Stimulated activated CD4-positive, alpha-beta T cell treated with anti-CD3 and anti-CD28 coated beads, TNF-alpha, amount 100 ng/mL, for 48 hours (primary cell): ENCODE measurements at regions not wholly inside any gene's neighbourhood (a gene's known extent, or its start where the extent isn't known, plus 50 kb on each side); places are given as distances from the start of the nearest gene placed in this dataset.
"Not testable (repeated sequence)": the region's sequence is repeated elsewhere in the genome, so short reads cannot be mapped to it uniquely, and the experiment has no call there.

ENCODE experiments used
- DNase-seq, 3 donors: peaks; one replicate each; pipeline ENCODE4 v3.0.0-alpha.2; 2020; ENCODE audit warnings: low read depth in 3 of 3

DNA sequence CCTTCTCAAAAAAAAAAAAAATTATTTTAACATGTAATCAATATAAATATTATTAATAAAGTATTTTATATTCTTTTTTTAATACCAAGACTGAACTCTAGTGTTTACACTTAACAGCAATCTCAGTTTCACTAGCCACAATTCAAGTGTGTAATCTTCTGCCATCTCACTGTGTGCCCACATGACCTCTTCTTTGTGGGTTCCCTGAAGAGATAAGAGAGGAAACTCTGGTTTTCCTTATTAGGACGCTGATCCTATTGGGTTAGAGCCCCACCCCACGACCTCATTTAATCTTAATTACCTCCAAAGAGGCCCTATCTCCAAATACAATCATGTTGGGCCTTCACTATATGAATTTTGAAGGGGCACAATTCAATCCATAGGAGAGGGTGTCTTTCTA is 177.6 kb downstream of the STK31 start:
- no peak for DNase-seq

DNA sequence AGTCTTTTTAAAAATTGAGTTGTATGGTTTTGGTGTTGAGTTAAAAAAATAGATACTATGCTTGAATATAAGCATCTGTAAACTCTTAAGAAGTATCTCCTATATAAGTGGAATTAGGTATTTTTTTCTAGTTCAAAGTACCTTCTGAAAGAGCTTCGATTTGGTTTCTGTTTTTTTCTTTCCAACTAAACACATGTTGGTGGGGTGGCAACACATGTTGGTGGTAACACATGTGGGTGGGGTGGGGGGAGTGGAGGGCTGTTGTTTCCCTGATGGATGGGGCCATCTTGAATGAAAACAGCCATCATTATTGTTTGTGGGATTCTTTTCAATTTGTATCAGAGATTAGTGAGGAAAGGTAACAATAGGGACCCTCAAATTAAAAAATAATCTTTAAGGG is 178.9 kb downstream of the STK31 start:
- no peak for DNase-seq

DNA sequence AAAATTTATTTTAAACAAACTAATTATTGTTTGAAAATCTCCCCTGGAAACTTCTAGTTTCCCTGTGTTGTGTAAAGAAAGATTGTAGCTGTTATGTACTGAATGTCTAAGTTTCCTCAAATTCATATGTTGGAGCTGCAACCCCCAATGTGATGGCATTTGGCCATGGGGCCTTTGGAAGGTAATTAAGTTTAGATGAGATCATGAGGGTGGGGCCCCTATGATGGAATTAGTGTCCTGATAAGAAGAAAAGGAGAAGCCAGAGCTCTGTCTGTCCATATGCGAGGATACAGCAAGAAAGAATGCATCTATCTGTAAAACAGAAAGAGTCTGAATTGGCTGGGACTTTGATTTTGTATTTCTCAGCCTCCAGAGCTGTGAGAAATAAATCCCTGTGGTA is 179.5 kb downstream of the STK31 start:
- no peak for DNase-seq

DNA sequence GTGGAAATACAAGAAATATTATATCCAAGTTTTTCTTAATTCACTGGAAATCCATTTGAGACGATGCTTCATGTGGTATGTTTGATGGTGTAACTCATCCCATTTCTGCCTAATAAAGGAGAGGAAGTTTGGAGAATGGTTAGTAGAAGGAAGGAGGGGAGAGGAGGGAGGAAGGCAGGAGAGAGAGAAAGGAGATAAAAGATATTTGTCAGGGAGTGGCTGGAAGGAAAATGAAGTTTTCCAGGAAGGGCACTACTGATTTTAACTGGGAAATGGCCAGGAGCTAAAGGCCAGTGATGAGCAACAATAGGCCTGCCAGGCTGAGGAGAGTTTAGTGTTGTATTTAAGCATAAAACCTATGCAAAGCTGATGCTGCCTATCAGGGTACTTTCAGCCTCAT is 182.0 kb downstream of the STK31 start:
- no peak for DNase-seq

DNA sequence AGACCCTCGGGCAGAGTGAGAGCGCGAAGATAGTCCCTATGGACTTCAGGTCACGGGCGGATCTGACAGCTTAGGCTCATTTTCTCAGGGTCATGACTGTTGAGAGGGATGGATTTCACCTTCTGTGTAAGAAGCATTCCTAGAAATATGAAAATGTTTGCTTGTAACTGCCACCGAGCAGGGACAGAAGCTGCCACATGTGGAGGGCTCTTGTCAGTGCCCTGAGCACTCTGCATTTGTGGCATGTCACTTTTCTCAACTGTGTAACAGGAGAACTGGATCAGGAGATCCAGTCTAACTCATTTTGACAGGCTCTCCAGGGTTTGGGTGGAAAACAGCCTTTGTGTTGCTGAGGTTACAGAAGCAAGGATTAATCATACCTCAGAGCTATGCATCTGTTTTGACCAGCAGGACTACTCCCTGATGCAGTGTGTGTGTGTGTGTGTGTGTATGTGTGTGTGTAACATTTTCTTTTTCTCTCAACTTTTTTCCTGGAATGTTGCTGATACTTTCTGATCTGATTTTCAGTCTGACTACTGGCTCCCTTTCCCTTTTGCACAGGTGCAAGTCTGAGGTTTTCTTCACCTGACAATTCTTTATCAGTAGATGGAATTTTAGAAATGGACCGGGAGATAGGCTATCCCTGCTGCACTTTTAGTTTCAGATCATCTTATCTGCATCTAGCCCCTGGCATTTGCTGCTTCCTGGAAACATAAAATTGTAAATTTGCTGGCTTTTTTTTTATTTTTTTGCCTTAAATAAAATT is 183.3 kb downstream of the STK31 start:
- no peak for DNase-seq

DNA sequence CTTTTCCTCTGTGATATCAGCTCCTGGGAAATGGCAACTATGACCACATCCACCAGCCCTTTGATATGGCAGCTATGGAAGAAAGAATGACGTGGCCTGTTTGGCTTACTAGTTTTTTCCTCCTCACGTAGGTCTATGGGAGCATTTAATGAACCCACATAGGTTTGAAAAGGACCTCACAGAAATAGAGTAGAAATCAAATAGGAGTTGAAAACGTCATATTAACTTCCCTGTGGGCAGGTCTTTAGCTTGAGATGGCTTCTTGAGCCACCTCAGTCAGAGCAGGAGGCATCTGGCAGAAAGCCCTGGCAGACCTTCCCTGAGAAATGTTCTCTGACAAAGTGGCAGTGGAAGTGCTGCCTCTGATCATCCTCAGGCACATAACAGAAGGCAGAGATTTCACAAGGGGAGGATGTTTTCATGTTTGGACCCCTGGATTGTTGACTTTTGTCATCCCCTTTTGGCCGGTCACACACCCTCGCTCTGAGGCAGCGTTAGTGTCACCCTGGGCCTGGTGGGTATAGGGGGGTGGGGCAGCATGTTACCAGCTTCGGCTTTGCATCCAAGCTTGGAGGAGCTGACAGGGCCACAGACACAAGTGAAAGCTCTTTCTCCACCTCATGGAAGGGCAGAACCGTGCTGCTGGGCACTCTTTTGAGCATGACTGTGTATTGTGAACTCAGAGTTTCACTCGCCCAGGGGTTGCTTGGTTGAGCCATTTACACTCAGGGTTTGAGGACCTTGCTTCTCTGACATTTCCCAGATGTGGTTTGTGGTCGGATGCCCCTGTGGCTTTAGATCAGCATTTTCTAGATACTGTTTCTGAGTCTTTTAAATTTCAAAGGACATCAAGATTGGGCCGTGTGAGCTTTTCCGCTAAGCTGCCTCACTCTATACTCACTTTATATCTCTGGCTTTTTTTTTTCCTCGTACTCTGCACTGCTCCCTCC is 184.2 kb downstream of the STK31 start:
- peak in 2 of 3 donors; percentile 11 to 46 for DNase-seq

DNA sequence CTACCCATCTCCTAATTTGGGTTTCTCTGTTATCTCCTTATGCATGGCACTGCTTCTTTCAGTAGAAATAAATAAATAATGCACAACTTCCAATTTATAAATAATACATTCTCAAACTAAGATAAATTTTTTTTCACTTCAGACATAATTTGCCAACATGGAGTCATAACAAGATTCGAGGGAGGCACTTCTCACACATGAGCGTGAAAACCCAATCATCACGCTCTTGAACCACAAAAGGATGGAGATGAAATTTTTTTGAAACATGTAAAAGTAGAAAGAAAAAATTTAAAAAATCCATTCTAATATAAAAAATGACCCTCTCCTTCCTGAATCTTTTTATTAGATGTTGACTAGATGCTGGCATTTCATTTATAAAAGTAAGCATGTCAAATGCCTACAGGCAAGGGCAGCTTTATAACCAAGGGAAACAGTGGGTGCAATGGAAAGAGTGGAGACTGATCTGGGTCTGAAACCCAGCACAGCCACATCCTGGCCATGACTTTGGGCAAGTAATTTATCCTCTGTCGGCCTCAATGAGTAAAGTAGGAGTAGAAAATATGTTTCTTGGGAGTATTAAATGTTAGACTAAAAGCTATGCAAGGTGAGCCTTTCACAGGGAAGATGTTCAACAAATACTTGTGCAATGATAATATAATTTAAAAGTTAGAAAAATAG is 185.0 kb downstream of the STK31 start:
- no peak for DNase-seq

DNA sequence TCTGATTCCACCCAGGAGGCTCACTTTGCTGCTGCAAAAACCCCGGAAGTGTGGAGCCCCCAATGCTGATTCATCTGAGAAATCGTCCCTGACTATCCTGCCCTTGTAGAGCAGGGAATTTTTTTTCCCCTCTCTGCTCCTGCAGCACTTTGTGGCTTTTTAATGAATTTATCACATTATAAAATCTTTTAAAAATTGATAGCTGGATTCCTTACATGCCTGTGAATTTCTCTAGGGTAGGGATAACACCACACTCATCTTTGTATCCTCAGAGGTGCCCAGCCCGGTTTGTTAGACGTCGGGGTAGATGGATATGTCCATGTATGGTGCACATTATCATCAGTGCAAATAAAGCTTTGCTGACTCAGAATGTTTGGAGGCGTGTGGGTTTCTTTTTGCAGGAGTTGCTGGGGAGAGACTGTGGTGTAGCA is 185.7 kb downstream of the STK31 start:
- DNase-seq, result no peak

DNA sequence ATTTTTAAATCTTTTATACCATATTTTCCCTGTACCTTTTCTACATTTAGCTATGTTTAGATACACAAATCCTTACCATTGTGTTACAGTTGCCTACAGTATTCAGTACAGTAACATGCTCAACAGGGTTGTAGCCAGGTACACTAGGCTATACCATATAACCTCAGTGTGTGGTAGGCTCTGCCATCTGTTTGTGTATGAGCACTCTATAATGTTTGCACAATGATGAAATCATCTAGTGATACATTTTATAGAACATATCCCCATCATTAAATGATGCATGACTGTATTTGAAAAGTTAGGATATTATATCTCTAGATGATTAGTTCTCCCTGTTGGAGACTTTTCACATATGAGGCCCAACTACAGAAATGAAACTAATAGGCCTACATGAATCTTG is 188.6 kb downstream of the STK31 start:
- DNase-seq, result no peak

DNA sequence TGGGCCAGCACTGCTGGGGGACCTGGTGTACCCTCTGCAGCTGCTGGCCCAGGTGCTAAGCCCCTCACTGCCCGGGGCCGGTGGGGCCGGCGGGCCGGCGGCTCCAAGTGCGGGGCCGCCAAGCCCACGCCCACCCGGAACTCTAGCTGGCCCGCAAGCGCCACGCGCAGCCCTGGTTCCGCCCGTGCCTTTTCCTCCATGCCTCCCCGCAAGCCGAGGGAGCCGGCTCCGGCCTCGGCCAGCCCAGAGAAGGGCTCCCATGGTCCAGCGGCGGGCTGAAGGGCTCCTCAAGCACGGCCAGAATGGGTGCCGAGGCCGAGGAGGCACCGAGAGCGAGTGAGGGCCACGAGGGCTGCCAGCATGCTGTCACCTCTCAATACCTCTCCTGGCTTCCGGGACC is 194.9 kb downstream of the STK31 start:
- not testable (repeated sequence) for DNase-seq

DNA sequence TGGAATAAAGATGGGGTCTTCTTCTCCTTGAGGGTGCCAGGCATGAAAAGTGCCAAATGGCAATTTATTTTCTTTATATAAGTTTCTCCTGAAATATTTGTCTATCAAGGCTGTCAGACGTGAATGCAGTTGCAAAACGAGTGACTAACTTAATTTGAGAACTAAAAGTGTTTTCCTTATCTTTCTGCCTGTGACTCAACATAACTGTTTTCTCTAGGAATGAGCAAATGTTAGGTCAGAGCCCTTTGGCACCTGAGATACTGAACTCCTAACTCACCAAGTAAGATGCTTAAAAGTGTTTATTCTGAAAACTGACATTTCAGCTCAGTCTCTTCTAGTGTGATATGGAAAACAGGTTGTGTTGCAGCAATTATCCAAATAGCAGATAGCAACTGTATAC is 197.0 kb downstream of the STK31 start:
- no peak for DNase-seq

DNA sequence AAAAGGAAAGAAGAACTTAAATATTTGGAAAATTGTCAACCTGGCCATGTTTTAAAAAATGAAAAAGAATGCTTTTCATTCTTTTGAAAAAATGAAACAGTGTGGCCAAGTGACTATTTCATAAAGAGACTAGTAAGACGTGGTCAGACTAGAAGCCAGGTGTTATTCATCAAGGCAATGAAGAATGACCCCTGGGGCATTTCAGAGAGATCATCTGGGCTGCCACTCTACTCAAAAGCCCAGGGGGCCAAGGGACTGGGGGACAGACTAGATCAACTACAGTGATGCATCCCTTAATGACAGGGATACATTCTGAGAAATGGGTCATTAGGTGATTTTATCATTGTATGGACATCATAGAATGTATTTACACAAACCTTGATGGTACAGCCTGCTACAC is 199.4 kb downstream of the STK31 start:
- no peak for DNase-seq

DNA sequence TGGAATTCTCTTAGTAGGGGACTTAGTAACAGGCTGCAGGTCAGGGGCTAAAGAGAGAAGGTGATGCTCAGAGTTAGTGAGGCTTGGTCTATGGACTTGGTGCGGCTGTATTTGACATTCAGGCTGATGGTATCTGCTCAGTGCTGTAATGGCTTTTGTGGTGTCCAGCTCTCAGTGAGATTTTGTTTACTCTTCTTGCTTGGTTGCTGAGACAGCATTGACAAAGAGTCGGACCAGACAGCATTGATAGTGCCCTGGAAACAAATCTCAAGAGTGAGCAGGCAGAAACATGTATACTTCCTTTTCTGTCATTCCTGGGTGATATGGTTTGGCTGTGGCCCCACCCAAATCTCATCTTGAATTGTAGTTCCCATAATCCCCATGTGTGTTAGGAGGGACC is 202.0 kb downstream of the STK31 start:
- no peak for DNase-seq

DNA sequence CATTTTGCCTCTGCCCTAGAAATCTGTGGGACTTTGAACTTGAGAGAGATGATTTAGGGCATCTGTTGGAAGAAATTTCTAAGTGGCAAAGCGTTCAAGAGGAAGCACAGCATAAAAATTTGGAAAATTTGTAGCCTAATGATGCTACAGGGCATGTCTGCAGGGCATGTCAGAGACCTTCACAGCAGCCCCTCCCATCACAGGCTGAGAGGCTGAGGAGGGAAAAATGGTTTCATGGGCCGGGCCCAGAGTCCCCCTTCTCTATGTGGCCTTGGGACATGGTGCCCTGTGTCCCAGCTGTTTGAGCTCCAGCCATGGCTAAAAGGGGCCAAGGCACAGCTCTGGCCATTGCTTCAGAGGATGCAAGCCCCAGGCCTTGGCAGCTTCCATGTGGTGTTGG is 203.0 kb downstream of the STK31 start:
- no peak for DNase-seq

DNA sequence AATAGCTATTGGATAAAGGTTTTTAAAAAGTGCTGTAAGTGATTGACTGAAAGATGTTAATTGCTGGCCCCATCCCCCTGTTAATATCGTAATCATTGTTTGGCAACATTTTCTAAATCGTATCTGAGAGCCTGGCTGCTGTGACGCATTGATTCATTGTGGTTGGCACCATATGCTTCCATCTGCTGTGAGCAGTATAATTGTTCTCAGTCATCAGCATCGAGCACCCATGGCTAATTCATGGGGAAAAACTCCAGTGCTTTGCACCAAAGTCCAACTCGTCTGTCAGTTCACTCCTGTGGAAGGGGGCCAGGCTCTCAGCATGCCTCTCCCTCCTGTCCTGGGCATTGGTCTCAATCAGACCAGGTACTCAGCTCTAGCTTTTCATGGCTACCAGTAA is 205.2 kb downstream of the STK31 start:
- no peak for DNase-seq

DNA sequence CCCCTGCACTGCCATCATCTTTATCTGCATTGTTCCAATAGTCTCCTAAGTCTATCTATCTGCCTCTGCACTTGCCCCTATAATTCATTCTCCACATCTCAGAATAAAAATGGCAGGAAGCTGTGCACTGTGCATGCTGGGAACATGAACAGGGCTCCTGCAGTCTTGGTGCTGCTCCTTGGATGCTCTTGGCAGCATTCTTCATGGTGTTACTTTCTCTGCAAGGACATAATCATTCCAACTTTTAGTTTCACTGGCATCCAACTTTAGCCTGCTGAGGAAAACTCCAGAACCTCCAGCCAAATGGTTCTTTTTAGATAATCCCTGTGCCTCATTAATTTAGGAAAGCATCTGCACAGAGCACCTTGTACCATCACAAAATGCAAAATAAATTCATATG is 208.3 kb downstream of the STK31 start:
- DNase-seq, result no peak

DNA sequence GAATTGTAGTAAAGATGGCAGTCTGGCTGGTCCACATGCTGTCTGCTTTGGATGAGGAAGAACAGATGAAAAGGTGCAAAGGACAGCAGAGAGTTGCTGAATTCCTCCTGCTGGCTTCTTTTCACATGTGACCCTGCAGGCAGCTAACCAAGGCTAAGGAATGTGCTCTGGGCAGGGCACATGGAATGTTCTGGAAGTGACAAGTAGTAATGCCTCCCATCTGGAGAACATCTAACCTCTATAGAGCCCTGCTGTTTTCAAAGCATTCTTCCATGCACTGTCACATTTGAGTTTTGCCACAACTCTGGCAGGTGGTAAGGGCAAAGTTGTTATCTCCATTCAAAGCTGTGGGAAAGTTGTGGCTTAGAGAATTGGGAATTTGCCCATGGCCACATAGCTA is 208.8 kb downstream of the STK31 start:
- no peak for DNase-seq

DNA sequence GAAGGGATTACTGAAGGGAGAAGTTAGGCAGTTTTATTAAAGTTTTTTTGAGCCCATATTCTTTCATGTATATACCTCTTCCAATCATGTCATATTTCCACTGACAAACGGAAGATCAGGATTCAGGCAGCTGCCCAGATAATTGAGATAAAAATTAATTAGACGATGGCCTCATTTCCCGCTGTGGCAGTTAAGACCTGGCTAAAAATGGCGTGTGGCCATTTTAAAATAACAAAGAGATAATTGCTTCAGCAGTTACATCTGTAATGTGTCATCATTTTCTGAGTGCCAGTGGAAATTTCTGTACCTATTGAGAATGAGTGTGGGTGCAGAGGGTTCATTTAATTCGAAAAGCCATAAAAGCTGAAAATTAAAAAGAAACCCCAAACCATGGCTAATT is 215.1 kb downstream of the STK31 start:
- no peak for DNase-seq

DNA sequence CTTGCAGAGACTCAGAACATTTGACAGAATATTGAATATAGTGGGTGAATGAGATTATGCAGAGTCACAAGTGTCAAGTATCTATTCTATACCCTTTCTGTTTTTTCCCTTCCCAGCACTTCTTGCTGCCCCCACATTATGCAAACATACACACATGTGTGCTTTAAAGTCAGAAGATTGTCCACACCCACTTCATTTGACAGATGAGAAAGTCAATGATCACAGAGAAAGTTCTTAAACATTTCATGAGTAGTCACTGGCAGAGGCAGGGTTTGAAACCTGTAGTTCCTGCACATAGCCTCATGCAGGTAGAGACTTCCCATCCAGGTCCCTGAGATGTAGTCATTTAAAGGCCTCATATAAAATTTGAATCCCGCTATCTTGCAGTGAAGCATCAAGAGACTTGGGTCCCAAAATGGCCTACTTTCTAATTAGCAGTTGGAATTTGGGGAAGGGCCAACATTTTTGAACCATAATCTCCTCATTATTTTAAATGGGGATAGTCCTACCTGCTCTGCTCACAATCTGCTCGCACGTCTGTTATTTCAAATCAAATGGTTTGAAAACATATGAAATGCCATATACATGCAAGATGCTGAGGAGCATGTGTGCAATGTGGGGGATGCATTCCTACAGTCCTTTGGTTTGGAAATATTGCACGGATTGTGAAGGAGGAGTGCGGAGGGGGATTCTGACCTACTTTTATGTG is 217.8 kb downstream of the STK31 start:
- no peak for DNase-seq

DNA sequence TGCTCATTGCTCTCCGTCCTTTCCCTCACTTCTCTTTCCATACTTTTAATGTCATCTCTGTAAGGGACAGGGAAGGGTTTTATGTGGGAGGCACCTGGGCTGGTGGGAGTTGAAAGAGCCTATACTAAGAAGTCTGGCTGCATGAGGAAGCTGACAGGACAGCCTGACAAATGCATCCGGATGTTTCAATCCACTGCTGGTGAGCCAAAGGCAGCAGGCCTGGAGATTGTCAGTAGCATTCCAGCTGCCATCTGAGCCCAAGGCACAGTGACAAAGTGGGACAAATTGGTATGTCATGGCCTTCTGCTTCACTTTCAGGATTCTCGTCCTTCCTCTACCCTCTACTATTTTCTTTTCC is 218.4 kb downstream of the STK31 start:
- DNase-seq, result no peak

DNA sequence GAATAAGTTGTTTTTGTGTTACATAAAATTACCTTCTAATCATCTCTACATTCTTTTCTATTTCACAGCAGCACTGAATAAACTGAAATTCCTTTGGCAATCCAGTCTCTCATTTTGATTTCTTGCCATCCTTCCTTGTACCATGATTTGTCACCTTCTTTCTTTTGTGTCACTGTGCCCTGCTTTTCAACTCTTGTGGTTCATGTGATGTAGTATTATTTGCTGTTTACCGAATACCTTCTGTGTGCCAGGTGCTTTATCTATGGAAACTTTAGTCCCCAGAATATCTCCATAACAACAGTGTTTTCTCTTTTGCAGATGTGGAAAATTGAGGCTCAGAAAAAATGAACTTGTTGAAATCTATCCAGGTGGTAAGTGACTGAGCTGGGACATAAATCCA is 220.3 kb downstream of the STK31 start:
- no peak for DNase-seq

DNA sequence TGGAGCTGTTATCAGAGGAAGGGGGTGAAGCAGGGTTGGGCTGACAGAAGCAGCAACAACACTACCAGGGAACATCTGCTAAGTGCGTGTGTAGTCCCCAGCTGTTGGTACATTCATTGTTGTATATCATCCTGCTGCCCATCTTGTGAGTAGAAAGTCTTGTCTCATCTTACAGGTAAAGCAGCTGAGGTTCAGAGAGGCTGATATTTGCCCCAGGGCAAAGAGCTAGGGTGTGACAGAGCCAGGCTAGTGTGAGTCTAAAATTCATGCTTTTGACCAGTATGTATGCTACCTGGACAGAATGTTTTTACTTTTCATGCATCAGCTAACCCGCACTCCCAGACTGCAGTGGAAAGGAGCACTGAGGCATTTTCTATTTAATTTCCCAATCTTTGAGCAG is 221.6 kb downstream of the STK31 start:
- DNase-seq, result no peak
